ENCODE measurements at regions not wholly inside any gene's neighbourhood (a gene's known extent, or its start where the extent isn't known, plus 50 kb on each side); places are given as distances from the start of the nearest gene placed in this dataset.
A peak's percentile ranks its signal among the peaks of the same experiment; 100 is the strongest.
"Not testable (repeated sequence)": the region's sequence is repeated elsewhere in the genome, so short reads cannot be mapped to it uniquely, and the experiment has no call there.

- no peak for DNase-seq
These were observed 99.6 kb upstream of the UBE2E1 start for GRCh38 chr3:23706111-23706510.

GRCh38 chr3:23709987-23710386, 95.8 kb upstream of the UBE2E1 start:
- peak in 1 of 3 donors; percentile 34 for DNase-seq

- DNase-seq = peak; percentile 76 to 93 (median 87)
These were observed 95.2 kb upstream of the UBE2E1 start for GRCh38 chr3:23710555-23710954.

- DNase-seq = peak in 1 of 3 donors; percentile 52
These were observed 93.8 kb upstream of the UBE2E1 start for GRCh38 chr3:23711916-23712494.

- peak; percentile 83 to 90 (median 86) for DNase-seq
These were observed 92.8 kb upstream of the UBE2E1 start for GRCh38 chr3:23712656-23713559.

GRCh38 chr3:23713641-23714040, 92.1 kb upstream of the UBE2E1 start:
- DNase-seq = peak in 1 of 3 donors; percentile 33

- DNase-seq = no peak
These were observed 85.7 kb upstream of the UBE2E1 start for GRCh38 chr3:23720059-23720458.

GRCh38 chr3:23720885-23721284, 84.9 kb upstream of the UBE2E1 start:
- DNase-seq = no peak

GRCh38 chr3:23723141-23723540, 82.6 kb upstream of the UBE2E1 start:
- no peak for DNase-seq

- no peak for DNase-seq
These were observed 81.8 kb upstream of the UBE2E1 start for GRCh38 chr3:23723930-23724329.

GRCh38 chr3:23726811-23727548, 78.8 kb upstream of the UBE2E1 start:
- no peak for DNase-seq

GRCh38 chr3:23728601-23729117, 77.1 kb upstream of the UBE2E1 start:
- no peak for DNase-seq

- not testable (repeated sequence) for DNase-seq
These were observed 76.4 kb upstream of the UBE2E1 start for GRCh38 chr3:23729362-23729761.

GRCh38 chr3:23734481-23734880, 71.3 kb upstream of the UBE2E1 start:
- no peak for DNase-seq

GRCh38 chr3:23735062-23735461, 70.7 kb upstream of the UBE2E1 start:
- no peak for DNase-seq

- peak in 1 of 3 donors; percentile 39 for DNase-seq
These were observed 70.0 kb upstream of the UBE2E1 start for GRCh38 chr3:23735535-23736326.

- no peak for DNase-seq
These were observed 66.8 kb upstream of the UBE2E1 start for GRCh38 chr3:23738944-23739343.

GRCh38 chr3:23739536-23739935, 66.2 kb upstream of the UBE2E1 start:
- peak in 1 of 3 donors; percentile 36 for DNase-seq

GRCh38 chr3:23740517-23740965, 65.2 kb upstream of the UBE2E1 start:
- no peak for DNase-seq

GRCh38 chr3:23741036-23741706, 64.6 kb upstream of the UBE2E1 start:
- no peak for DNase-seq
